NCI-H1930 (cell line): ENCODE measurements at regions not wholly inside any gene's neighbourhood (a gene's known extent, or its start where the extent isn't known, plus 50 kb on each side); places are given as distances from the start of the nearest gene placed in this dataset.
"Not testable (repeated sequence)": the region's sequence is repeated elsewhere in the genome, so short reads cannot be mapped to it uniquely, and the experiment has no call there.

ENCODE experiments used
- DNase-seq, 2 experiments: peaks; one replicate each; lab custom pipeline; 2025; lab: John Stamatoyannopoulos, UW

DNA sequence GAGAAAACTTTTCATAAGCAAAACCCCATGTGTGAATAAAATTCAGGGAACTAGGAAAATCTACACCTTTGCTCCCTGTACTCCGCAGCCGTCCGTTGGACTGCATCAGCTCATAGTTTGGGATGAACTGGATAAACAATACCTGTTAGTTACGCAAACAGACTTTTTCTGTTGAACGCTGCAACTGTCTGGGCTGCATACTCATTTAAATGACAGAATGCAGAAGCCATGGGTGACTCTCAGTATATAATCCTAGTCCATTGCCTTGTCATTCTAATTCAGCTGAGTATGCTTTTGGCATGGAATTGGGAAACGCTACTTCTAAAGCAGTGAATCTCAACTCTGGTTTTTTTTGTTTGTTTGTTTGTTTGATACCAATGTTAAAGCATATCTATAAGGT is 151.6 kb downstream of the SLITRK1 start:
- no peak for DNase-seq

DNA sequence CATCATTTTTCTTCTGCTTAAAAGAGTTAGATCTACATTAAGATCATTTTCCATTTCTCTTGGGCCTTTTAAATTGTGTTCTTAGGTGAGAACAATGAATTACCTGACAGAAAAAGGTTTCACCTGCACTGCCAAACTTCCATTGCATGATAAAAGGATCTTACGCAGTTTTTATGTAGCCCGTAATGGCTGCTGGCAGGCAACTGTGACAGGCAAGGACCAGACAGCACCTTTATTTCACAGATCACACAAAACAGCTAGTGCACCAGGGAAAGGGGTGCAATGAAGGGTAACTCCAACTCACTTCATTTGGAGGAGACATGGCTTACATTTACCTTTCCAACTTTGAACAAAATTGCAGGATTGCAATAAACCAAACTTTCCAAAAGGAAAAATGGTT is 159.8 kb downstream of the SLITRK1 start:
- no peak for DNase-seq

DNA sequence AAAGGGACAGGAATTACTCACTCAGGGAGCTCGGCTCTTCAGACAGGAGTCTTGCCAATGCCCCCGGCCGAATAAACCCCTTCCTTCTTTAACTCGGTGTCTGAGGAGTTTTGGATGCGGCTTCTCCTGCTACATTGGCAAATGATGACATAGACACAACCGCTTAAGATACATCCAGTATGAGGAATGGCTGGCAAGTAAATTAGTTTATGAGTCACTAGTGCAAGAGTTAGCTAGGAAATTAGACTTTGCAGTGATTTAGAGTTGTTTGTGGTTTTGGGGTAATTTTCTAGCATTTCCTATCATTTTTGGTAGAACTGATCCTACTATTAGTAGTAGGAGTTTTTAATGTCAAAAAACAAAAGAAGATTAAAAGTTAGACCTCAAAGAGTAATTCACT is 166.2 kb downstream of the SLITRK1 start:
- no peak for DNase-seq

DNA sequence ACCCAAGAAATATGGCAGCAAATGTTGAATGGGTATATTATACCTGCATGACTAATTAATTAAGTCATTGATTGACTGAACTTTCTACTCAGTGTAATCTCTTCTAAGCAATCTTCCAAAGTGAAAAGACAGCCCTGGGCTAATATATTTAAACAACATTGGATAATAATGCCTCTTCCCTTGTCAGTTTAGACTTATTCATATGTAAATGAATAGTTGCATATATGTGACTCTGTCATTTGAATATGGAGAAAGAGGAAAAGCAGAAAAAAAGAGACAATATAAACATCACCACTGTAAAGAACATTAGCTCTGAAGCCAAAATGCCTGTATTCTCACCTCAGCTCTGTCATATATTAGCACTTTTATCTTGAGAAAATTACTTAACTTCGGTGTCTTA is 168.0 kb downstream of the SLITRK1 start:
- no peak for DNase-seq

DNA sequence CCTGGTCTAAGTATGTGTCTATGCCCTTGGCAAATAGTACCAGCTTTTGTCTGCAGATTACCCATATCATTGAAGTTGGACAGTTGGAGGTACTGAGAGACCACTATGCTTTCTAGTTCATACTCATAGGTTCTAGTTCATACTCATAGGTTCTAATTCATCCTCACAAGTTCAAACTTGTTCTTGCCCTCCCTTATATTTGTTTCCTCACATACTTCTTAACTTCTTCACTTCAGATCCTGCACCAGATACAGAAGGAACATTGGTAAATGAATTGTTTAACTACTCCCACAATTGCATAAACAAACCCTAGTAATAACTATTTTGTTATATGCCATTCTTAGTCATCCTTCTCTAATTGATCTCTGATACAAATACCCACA is 172.2 kb downstream of the SLITRK1 start:
- no peak for DNase-seq

DNA sequence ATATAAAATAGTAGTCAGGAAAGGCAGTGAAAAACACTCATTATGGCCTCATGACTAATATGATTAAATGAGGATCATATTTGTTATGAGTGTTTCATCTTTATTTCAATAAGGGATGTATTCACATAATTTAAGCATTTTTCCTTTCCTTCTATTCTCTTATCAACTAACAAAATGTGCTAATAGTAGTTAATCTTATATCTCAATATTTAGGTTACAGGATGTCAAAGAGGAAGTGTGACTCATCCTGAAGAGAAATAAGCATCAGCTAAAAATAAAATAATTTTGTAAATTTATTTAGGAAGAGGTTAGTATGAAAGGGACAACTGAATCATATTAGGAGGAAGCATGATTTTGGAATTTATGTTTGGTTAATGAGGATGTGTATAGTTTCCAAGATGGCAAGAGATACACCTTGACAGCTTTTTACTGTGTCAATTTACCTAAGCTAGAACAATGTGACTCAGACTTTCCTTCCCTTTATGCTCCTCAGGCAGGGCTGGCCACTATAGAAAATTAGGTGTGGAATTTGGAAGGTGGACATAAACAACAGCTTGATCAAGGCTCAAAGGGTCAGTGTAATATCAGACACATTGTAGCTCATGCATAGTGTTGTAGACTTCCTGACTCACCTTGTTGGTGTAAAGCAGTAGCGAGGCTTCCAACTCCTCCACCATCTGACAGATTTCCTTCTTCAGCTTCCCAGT is 172.7 kb downstream of the SLITRK1 start:
- DNase-seq, result no peak

DNA sequence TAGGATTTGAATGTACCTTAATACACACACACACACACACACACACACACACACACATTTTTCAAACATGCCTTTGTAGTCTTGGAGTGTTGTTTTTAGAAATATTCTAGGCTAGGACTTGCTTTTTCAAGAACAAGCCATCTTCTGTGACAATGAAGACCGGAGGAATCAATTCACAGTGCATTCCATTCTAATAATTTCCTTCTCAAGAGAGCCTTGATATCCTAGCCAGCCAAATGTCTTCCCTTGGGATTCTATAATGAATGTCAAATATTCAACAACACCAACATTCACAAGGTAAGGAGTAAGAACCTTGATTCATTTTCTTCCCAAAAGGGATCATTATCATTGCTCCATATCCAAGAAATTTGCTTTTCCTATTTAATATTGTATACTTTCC is 180.3 kb downstream of the SLITRK1 start:
- no peak for DNase-seq

DNA sequence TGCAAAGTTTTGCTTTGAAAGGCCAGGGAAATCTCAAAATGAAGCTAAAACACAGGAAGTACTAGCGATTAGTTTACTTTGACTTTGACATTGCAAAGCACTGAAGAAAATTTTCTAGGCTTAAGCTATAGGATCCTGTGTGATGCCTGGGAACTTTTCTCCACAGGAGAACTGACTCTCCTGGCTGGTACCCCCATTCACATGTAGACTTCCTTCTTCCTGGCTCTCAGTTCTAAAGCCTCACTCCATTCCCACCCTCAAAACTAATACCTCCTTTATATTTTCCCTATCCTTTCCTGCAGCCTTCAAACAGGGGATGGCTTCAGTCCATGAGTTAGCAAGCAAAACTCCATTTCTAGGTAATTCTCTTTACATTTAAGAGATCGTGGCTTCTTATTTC is 189.5 kb downstream of the SLITRK1 start:
- DNase-seq, result no peak

DNA sequence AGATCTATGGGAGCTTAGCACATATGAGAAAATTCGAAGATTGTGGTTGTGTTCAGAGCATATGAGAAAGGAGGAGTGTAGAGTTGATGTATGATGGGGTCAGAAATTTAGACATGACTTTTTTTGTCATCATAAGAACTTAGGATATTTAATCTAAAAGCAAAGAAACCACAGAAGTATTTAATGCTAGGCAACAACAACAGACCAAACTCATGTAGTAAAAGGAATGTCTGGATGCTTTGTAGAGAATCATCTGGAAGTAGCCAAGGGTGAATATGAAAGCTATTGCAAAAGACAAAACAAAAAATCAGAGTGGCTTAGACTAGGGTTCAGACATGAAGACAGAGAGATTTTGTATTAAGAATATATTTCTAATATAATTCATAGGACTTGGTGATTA is 190.3 kb downstream of the SLITRK1 start:
- no peak for DNase-seq

DNA sequence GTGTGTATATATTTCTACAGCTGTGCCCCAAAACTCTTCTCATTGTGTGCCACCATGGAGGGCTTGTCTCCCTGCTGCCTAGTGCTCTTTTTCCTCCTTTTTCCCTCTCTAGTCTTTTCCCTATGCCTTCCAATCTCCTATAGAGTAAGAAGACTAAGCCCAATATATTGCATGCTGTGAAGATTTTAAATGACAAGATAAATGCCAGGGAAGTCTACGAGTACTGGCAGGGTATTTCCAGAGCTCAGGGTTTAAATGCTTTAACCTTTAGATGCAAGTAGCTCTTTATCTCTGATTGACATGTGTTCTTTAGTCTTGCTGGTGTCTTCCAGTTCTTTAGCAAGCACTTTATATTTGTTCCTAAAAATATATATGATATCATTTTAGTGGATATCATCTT is 200.7 kb downstream of the SLITRK1 start:
- DNase-seq, result no peak

DNA sequence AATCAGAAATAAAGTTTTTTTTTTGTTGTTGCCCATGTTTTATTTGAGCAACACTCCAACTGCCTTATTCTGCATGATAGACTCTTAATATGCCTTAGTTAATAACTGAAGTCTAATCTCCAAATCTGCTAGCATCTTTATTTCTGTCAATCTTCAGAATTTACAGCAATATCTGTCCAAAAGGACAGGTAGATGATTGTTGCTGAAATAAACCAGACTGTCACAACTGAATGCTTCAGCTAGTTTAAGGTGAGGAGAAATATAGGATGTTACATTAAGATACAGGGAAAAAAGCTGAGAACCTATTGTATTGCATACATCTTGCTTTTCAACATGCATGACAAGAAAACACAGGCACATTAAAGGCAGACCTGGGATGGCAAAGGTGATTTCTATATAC is 204.3 kb downstream of the SLITRK1 start:
- no peak for DNase-seq

DNA sequence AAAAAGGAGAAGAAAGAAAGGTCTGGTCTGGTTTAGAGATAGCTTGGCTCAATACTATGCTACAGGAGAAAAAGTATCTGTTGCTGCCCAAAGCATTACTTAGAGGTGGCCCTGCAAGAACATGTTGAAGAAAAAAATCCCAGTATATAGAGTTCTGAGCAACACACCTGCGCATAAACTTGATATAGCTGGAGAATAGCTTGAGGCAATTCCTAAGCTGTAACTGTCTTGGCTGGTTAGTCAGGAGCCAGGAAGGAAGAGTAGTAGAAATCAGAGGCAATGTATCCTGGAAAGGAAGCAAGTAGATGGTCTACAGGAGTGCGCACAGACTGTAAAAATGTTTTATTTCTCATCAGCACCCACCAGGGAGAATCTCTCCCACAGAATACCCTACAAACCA is 209.7 kb downstream of the SLITRK1 start:
- no peak for DNase-seq

DNA sequence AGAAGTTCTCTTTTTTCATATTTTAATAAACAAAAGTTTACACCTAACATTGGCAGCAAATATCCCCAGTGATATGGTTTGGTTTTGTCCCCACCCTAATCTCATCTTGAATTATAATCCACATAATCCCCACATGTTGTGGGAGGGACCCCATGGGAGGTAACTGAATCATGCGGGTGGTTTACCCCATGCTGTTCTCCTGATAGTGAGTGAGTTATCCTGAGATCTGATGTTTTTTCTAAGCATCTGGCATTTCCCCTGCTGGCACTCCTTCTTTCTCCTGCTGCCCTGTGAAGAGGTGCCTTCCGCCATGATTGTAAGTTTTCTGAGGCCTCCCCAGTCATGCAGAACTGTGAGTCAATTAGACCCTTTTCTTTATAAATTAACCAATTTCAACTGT is 214.7 kb downstream of the SLITRK1 start:
- DNase-seq, result no peak

DNA sequence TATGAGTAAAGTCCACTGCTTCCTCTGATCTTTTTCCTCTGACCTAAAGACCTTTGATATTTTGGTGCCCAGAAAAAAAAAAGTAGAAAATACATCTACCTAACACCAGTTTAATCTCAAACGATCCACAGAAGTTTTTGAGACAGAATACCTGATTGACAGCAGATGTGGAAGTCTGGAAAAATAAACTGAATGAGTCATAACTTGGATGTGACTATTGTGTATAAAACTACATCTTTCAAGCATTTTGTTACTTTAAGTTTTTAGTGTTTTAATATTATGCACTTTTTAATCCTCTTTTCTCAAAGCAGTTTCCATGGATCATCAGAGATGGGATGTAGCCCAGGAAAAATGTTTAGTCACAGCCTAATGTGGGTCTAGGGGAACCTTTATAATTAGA is 216.1 kb downstream of the SLITRK1 start:
- DNase-seq, result no peak

DNA sequence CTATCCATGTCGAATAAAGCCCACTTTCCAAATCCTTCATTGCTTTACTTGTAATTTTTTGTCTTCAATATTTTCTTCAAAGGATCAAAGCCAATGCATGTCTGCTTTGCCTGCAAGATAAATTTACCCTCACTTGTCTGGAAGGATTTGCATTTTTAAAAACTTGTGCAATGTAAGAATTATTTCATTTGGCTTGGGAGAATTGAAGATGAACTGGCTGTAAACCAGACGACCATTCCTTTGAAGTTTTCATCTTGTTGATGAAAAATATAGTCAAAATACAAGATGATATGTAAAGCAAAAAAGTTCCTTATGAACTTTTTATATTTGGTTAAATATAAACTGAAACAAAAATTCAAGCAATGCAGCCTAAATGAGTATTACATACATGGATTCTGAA is 225.0 kb downstream of the SLITRK1 start:
- no peak for DNase-seq

DNA sequence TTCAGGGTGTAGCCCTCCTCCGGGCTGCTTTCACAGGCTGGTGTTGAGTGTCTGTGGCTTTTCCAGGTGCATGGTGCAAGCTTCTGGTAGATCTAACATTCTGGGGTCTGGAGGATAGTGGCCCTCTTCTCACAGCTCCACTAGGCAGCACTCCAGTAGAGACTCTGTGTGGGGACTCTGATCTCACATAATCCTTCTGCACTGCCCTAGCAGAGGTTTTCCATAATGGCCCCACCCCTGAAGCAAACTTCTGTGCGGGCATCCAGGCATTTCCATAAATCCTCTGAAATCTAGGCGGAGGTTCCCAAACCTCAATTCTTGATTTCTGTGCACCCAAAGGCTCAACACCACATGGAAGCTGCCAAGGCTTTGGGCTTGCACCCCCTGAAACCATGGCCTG is 239.7 kb downstream of the SLITRK1 start:
- not testable (repeated sequence) for DNase-seq

DNA sequence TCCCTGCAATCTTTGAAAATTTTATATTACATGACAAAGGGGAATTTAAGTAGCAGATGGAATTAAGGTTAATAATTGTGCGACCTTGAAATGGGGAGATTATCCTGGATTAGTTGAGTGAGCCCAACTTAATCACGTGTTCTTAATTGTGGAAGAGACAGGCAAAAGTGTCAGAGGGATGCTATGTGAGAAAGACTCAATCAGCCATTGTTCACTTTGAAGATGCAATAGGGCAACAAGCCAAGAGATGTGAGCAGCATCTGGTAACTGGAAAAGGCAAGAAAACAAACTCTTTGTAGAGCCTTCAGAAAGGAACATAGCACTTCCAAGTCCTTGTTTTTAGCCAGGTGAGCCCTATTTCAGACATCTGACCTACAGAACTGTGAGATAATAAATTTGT is 247.7 kb downstream of the SLITRK1 start:
- DNase-seq, result no peak

DNA sequence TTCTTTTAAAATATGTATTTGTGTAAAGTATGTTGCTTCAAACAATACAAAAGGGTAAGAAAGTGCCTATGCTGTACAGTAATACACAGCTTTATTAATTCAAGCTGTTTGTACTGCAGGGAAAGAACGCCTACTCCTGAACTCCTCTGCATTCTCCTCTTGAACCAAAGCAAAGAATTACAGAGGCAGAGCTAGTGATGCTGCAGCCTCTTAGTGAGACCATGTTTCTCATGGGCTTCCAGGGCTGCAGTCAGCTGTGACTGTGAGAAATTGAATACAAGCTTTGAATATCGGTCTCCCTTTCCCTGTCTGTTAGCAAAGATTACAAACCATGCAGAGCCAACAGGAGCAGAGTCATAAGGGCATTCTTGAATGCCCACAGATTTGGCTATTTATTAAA is 248.5 kb downstream of the SLITRK1 start:
- no peak for DNase-seq

DNA sequence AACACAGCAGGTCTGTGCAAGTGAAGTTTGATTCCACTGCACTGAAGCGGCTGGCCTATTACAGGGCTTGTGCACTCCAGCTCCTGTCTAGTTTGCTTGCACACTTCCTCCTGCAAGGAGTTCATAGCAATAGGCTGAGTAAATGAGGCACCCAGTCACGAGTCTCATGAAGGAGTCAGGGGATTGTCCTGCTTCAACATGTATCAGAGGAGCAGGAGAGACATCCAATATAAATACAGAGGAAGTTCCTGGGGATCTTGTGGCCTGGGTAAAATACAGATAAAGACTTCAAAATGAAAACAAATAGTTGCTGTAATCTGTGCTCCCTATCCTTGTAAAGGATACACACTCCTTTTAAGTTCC is 259.9 kb downstream of the SLITRK1 start:
- DNase-seq, result no peak

DNA sequence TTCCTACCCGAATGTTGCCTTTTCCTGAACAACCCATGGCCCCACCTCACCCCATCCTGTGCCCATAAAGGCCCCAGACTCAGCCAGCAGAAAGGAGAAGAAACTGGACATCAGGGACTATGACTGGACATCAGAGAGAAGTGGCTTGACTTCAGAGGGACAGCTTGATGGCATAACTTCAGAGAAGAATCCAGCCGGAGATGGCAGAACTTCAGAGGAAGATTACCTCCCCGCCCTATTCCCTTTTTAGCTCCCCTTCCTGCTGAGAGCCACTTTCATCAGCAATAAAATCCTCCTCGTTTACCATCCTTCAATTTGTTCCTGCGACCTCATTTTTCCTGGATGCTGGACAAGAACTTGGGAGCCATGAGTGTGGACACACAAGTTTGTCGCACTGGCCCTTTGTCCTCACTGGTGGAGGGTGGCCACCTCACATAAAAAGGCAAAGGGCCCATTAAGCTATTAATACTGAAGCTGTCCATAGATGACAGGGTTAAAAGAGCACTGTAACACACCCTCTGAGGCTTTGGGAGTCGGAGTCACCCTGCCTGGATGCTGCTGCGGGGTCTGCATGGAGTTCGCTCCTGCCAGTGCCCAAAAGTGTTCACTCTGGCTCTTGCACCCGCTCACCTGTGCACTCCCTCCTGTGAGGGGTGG is 260.4 kb downstream of the SLITRK1 start:
- no peak for DNase-seq

DNA sequence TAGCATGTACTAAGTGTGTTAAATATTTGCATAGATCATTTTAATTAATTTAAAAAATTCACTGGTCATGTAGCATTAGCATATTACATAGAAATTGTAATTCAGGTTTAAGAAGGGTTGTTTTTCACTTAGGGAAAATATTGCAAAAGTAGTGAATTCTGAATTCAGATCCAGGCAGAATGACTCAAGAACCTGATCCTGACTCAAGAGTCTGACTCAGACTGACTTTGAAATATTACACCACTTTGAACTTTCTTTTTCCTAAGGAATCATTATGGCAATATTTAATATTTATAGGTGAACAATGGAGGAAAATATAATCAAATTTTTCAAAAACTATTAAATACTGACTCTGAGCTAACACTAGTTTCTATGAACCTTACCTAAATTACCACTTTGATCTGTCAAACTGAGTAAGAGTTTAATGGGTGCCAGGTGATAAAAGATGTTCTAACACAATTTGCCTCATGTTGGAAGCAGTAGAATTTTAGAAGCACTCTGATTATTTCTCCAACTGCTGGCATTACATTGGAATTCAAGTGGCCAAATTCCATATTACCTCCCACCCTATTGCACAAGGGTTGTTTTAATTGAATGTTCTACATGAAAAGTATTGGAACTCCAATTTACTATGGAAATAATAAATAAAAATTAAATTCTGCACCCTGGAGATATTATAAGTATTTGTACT is 261.6 kb downstream of the SLITRK1 start:
- DNase-seq, result no peak

DNA sequence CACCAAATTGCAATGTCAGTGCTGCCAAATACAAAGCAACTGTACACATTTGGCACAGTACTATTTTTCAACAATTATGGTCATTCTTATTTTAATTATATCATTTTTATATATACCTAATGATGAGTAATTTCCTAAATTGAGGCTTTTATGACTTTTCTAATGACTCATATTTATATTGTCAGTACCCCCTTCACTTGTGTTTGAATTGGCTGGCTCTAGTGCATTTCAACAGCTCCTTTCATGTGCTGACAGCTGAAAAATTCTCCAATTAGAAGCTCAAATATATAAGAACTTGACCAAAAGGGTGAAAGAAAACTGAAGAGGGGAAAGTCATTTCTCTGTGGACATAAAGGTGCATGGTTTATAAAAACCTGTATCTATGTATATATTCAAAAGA is 263.3 kb downstream of the SLITRK1 start:
- peak; percentile 70 to 71 for DNase-seq

DNA sequence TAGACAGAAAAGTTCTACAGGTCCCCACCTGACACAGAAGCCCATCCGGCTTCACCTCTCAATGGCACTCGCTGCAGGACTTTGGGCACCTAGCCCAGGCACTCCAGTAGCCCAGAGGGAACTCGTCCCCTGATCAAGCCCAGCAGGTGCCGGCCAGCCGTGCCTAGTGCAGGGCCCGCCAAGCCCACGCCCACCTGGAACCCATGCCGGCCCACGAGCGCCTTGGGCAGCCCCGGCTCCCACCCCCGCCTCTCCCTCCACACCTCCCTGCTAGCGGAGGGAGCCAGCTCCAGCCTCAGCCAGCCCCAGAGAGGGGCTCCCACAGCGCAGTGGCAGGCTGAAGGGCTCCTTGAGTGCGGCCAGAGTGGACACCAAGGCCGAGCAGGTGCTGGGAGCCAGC is 268.8 kb downstream of the SLITRK1 start:
- no peak for DNase-seq

DNA sequence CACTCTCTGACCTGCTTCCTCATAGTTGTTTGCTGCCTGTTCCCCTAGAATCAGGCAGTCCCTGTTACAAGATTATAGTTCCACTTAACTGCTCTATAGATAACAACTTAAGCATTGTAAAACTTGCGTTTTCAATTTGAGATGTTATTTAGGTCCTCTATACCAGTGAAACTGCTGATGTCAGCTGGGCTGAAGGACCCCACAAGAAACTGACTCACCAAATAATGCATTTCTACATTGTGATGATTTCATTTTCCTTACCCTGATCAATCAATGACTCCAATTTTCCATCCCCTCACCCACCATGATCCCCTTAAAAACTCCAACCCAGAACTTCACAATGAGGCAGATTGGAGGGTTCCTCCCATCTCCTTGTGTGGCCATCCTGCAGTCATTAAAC is 280.7 kb downstream of the SLITRK1 start:
- DNase-seq, result no peak
